ENCODE measurements at regions not wholly inside any gene's neighbourhood (a gene's known extent, or its start where the extent isn't known, plus 50 kb on each side); places are given as distances from the start of the nearest gene placed in this dataset.

- no peak for DNase-seq (ENCODE audit: low spot score)
Measured at GRCh38 chr22:49623176-49623575, 204.5 kb downstream of the BRD1 start.

- DNase-seq (ENCODE audit: low spot score): no peak
Measured at GRCh38 chr22:49622241-49623105, 205.2 kb downstream of the BRD1 start.

GRCh38 chr22:49621601-49622210 lies 206.0 kb downstream of the BRD1 start:
- no peak for DNase-seq (ENCODE audit: low spot score)

- no peak for DNase-seq (ENCODE audit: low spot score)
Measured at GRCh38 chr22:49620666-49621065, 207.0 kb downstream of the BRD1 start.

- no peak for DNase-seq (ENCODE audit: low spot score)
Measured at GRCh38 chr22:49620003-49620556, 207.6 kb downstream of the BRD1 start.

- no peak for DNase-seq (ENCODE audit: low spot score)
Measured at GRCh38 chr22:49619301-49619700, 208.4 kb downstream of the BRD1 start.

- no peak for DNase-seq (ENCODE audit: low spot score)
Measured at GRCh38 chr22:49618677-49618953, 209.1 kb downstream of the BRD1 start.

GRCh38 chr22:49617866-49618676 lies 209.6 kb downstream of the BRD1 start:
- no peak for DNase-seq (ENCODE audit: low spot score)

GRCh38 chr22:49617264-49617663 lies 210.4 kb downstream of the BRD1 start:
- no peak for DNase-seq (ENCODE audit: low spot score)

GRCh38 chr22:49616356-49617231 lies 211.1 kb downstream of the BRD1 start:
- no peak for DNase-seq (ENCODE audit: low spot score)

- no peak for DNase-seq (ENCODE audit: low spot score)
Measured at GRCh38 chr22:49614966-49615965, 212.4 kb downstream of the BRD1 start.

- no peak for DNase-seq (ENCODE audit: low spot score)
Measured at GRCh38 chr22:49613511-49614270, 214.0 kb downstream of the BRD1 start.

- DNase-seq (ENCODE audit: low spot score): no peak
Measured at GRCh38 chr22:49613108-49613507, 214.6 kb downstream of the BRD1 start.

GRCh38 chr22:49609207-49609876 lies 218.3 kb downstream of the BRD1 start:
- no peak for DNase-seq (ENCODE audit: low spot score)

GRCh38 chr22:49608660-49609059 lies 219.0 kb downstream of the BRD1 start:
- no peak for DNase-seq (ENCODE audit: low spot score)

- no peak for DNase-seq (ENCODE audit: low spot score)
Measured at GRCh38 chr22:49608228-49608627, 219.4 kb downstream of the BRD1 start.

GRCh38 chr22:49607821-49608220 lies 219.9 kb downstream of the BRD1 start:
- DNase-seq (ENCODE audit: low spot score): no peak

- DNase-seq (ENCODE audit: low spot score): no peak
Measured at GRCh38 chr22:49606562-49607290, 220.9 kb downstream of the BRD1 start.

Measured in SW480 (cell line).